ENCODE measurements at regions not wholly inside any gene's neighbourhood (a gene's known extent, or its start where the extent isn't known, plus 50 kb on each side); places are given as distances from the start of the nearest gene placed in this dataset.
"Not testable (repeated sequence)": the region's sequence is repeated elsewhere in the genome, so short reads cannot be mapped to it uniquely, and the experiment has no call there.

DNA sequence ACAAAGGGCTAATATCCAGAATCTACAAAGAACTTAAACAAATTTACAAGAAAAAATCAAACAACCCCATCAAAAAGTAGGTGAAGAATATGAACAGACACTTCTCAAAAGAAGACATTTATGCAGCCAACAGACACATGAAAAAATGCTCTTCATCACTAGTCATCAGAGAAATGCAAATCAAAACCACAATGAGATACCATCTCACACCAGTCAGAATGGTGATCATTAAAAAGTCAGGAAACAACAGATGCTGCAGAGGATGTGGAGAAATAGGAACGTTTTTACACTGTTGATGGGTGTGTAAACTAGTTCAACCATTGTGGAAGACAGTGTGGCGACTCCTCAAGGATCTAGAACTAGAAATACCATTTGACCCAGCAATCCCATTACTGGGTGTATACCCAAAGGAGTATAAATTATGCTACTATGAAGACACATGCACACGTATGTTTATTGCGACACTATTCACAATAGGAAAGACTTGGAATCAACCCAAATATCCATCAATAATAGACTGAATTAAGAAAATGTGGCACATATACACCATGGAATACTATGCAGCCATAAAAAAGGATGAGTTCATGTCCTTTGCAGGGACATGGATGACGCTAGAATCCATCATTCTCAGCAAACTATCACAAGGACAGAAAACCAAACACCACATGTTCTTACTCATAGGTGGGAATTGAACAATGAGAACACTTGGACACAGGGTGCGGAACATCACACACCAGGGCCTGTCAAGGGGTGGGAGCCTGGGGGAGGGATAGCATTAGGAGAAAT, 241.5 kb downstream of the KCNRG start:
- TF ChIP-seq, protein P1, sequence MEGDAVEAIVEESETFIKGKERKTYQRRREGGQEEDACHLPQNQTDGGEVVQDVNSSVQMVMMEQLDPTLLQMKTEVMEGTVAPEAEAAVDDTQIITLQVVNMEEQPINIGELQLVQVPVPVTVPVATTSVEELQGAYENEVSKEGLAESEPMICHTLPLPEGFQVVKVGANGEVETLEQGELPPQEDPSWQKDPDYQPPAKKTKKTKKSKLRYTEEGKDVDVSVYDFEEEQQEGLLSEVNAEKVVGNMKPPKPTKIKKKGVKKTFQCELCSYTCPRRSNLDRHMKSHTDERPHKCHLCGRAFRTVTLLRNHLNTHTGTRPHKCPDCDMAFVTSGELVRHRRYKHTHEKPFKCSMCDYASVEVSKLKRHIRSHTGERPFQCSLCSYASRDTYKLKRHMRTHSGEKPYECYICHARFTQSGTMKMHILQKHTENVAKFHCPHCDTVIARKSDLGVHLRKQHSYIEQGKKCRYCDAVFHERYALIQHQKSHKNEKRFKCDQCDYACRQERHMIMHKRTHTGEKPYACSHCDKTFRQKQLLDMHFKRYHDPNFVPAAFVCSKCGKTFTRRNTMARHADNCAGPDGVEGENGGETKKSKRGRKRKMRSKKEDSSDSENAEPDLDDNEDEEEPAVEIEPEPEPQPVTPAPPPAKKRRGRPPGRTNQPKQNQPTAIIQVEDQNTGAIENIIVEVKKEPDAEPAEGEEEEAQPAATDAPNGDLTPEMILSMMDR (IDR thresholded peaks at IDR 0.05), result not testable (repeated sequence)
- not testable (repeated sequence) for TF ChIP-seq POLR2A, POLR2AphosphoS5, EP300 (IDR thresholded peaks at IDR 0.05)
